ENCODE measurements at regions not wholly inside any gene's neighbourhood (a gene's known extent, or its start where the extent isn't known, plus 50 kb on each side); places are given as distances from the start of the nearest gene placed in this dataset.

DNA sequence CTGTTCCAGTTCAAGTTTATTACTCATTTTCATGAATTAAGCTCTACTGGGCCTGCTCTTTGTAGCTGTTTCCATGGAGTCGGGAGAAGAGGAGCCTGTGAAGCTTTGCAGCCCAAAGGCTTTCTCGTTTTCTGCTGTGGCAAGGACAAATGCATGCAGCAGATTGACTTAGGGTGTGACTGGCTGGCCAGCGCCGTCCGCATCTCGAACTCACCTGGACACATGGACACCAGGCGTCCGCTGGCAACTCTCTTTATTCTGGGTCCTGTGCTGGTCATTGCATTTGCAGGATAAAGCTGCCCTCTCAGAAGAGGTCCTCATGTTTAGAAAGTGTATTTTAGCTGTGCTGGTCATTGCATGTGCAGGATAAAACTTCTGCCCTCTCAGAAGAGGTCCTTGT, 350.4 kb downstream of the TMEM121 start:
- TF ChIP-seq CEBPB (IDR thresholded peaks at IDR 0.05) = no peak
- TF ChIP-seq, protein P1, sequence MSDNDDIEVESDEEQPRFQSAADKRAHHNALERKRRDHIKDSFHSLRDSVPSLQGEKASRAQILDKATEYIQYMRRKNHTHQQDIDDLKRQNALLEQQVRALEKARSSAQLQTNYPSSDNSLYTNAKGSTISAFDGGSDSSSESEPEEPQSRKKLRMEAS (IDR thresholded peaks at IDR 0.05) = no peak
- no peak for TF ChIP-seq EP300 (IDR thresholded peaks at IDR 0.05; ENCODE audit: borderline replicate concordance)
- TF ChIP-seq, protein P2, sequence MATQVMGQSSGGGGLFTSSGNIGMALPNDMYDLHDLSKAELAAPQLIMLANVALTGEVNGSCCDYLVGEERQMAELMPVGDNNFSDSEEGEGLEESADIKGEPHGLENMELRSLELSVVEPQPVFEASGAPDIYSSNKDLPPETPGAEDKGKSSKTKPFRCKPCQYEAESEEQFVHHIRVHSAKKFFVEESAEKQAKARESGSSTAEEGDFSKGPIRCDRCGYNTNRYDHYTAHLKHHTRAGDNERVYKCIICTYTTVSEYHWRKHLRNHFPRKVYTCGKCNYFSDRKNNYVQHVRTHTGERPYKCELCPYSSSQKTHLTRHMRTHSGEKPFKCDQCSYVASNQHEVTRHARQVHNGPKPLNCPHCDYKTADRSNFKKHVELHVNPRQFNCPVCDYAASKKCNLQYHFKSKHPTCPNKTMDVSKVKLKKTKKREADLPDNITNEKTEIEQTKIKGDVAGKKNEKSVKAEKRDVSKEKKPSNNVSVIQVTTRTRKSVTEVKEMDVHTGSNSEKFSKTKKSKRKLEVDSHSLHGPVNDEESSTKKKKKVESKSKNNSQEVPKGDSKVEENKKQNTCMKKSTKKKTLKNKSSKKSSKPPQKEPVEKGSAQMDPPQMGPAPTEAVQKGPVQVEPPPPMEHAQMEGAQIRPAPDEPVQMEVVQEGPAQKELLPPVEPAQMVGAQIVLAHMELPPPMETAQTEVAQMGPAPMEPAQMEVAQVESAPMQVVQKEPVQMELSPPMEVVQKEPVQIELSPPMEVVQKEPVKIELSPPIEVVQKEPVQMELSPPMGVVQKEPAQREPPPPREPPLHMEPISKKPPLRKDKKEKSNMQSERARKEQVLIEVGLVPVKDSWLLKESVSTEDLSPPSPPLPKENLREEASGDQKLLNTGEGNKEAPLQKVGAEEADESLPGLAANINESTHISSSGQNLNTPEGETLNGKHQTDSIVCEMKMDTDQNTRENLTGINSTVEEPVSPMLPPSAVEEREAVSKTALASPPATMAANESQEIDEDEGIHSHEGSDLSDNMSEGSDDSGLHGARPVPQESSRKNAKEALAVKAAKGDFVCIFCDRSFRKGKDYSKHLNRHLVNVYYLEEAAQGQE (IDR thresholded peaks at IDR 0.05; ENCODE audit: low read depth) = no peak
- TF ChIP-seq TCF12 (IDR thresholded peaks at IDR 0.05; ENCODE audit: low read depth) = no peak
- no peak for TF ChIP-seq CREB1 (IDR thresholded peaks at IDR 0.05; ENCODE audit: low read depth)
- TF ChIP-seq YY1 (IDR thresholded peaks at IDR 0.05; ENCODE audit: low read depth) = no peak
- TF ChIP-seq FOXM1 (IDR thresholded peaks at IDR 0.05; ENCODE audit: borderline replicate concordance, low read depth) = no peak
- no peak for TF ChIP-seq NFIC (IDR thresholded peaks at IDR 0.05)
- no peak for TF ChIP-seq TEAD4 (IDR thresholded peaks at IDR 0.05)
- TF ChIP-seq RAD21 (IDR thresholded peaks at IDR 0.05; ENCODE audit: low read depth) = no peak
- no peak for TF ChIP-seq TAF1 (IDR thresholded peaks at IDR 0.05; ENCODE audit: low read depth)
- TF ChIP-seq, protein P3, sequence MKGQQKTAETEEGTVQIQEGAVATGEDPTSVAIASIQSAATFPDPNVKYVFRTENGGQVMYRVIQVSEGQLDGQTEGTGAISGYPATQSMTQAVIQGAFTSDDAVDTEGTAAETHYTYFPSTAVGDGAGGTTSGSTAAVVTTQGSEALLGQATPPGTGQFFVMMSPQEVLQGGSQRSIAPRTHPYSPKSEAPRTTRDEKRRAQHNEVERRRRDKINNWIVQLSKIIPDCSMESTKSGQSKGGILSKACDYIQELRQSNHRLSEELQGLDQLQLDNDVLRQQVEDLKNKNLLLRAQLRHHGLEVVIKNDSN (IDR thresholded peaks at IDR 0.05) = no peak
- no peak for TF ChIP-seq EGR1 (IDR thresholded peaks at IDR 0.05)
- no peak for TF ChIP-seq ZBTB7A (IDR thresholded peaks at IDR 0.05; ENCODE audit: low read depth)

DNA sequence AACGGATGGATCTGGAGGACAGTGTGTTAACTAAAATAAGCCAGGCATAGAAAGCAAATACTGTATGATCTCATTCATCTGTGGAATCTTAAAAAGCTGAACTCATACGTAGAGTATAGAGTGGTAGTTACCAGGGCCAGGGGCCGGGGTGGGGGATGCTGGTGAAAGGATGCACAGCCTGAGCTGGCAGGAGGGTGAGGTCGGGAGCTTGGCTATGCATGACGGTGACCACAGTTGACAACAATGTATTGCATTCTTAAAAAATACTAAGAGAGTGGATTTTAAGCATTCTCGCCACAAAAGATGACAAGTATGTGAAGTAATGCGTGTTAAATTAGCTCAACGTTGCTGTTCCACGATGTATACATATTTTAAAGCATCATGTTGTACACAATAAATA, 351.3 kb downstream of the TMEM121 start:
- no peak for TF ChIP-seq CEBPB (IDR thresholded peaks at IDR 0.05)
- no peak for TF ChIP-seq TEAD4 (IDR thresholded peaks at IDR 0.05)
- no peak for TF ChIP-seq NFIC (IDR thresholded peaks at IDR 0.05)
- TF ChIP-seq, protein P3 (IDR thresholded peaks at IDR 0.05) = no peak
- TF ChIP-seq TAF1 (IDR thresholded peaks at IDR 0.05; ENCODE audit: low read depth) = no peak
- TF ChIP-seq EP300 (IDR thresholded peaks at IDR 0.05; ENCODE audit: borderline replicate concordance) = no peak
- no peak for TF ChIP-seq CREB1 (IDR thresholded peaks at IDR 0.05; ENCODE audit: low read depth)
- TF ChIP-seq YY1 (IDR thresholded peaks at IDR 0.05; ENCODE audit: low read depth) = no peak
- no peak for TF ChIP-seq ZBTB7A (IDR thresholded peaks at IDR 0.05; ENCODE audit: low read depth)
- no peak for TF ChIP-seq EGR1 (IDR thresholded peaks at IDR 0.05)
- no peak for TF ChIP-seq RAD21 (IDR thresholded peaks at IDR 0.05; ENCODE audit: low read depth)
- TF ChIP-seq, protein P2 (IDR thresholded peaks at IDR 0.05; ENCODE audit: low read depth) = no peak
- TF ChIP-seq, protein P1 (IDR thresholded peaks at IDR 0.05) = no peak
- TF ChIP-seq TCF12 (IDR thresholded peaks at IDR 0.05; ENCODE audit: low read depth) = no peak
- no peak for TF ChIP-seq FOXM1 (IDR thresholded peaks at IDR 0.05; ENCODE audit: borderline replicate concordance, low read depth)

DNA sequence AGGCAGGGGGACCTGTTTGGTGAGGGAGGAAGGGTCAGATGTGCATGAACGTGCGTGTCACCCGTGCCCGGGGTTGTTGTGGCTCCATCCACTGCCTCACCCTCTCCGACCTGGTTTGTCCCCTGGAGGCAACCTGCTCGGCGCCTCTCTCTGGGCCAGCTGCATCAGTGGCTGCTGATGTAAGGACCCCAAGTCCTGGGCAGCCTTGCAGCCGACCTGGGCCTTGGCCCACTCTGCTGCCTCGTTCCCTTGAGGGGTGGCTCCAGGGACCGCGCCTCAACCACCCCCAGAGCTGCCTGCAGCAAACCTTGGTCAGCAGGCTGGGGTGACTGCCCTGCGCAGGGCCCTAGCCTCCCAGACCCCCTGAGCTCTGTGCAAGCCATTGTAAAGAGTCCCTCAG, 351.7 kb downstream of the TMEM121 start:
- TF ChIP-seq TAF1 (IDR thresholded peaks at IDR 0.05; ENCODE audit: low read depth) (no peak), EP300 (IDR thresholded peaks at IDR 0.05; ENCODE audit: borderline replicate concordance) (no peak), TEAD4 (IDR thresholded peaks at IDR 0.05) (no peak), YY1 (IDR thresholded peaks at IDR 0.05; ENCODE audit: low read depth) (no peak), NFIC (IDR thresholded peaks at IDR 0.05) (no peak)
- TF ChIP-seq, protein P2 (IDR thresholded peaks at IDR 0.05; ENCODE audit: low read depth) = no peak
- TF ChIP-seq, protein P3 (IDR thresholded peaks at IDR 0.05) = no peak
- TF ChIP-seq, protein P1 (IDR thresholded peaks at IDR 0.05) = no peak

DNA sequence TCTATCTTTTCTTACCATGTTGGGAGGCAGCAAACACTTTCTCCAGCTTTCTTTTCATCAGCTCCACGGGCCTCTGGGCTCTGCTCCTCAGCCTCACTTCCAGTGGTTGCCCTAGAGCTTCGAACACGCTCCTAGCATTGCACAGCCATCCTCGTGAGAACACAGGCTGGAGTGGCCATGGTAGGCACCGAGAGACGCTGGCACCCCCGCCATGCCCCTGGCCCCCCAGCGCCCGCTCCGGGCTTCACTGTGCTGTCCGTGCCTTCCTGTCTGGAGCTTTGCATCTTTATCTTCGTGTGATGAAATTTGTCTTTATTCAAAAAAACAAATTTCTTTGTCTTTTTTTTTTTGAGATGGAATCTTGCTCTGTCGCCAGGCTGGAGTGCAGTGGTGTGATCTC, 352.2 kb downstream of the TMEM121 start:
- TF ChIP-seq, protein P3 (IDR thresholded peaks at IDR 0.05) = no peak
- TF ChIP-seq RAD21 (IDR thresholded peaks at IDR 0.05; ENCODE audit: low read depth) = no peak
- TF ChIP-seq TAF1 (IDR thresholded peaks at IDR 0.05; ENCODE audit: low read depth) = no peak
- TF ChIP-seq ZBTB7A (IDR thresholded peaks at IDR 0.05; ENCODE audit: low read depth) = no peak
- TF ChIP-seq NFIC (IDR thresholded peaks at IDR 0.05) = no peak
- TF ChIP-seq EGR1 (IDR thresholded peaks at IDR 0.05) = no peak
- TF ChIP-seq EP300 (IDR thresholded peaks at IDR 0.05; ENCODE audit: borderline replicate concordance) = no peak
- TF ChIP-seq CEBPB (IDR thresholded peaks at IDR 0.05) = no peak
- TF ChIP-seq YY1 (IDR thresholded peaks at IDR 0.05; ENCODE audit: low read depth) = no peak
- no peak for TF ChIP-seq TCF12 (IDR thresholded peaks at IDR 0.05; ENCODE audit: low read depth)
- TF ChIP-seq, protein P1 (IDR thresholded peaks at IDR 0.05) = no peak
- no peak for TF ChIP-seq CREB1 (IDR thresholded peaks at IDR 0.05; ENCODE audit: low read depth)
- TF ChIP-seq, protein P2 (IDR thresholded peaks at IDR 0.05; ENCODE audit: low read depth) = no peak
- TF ChIP-seq TEAD4 (IDR thresholded peaks at IDR 0.05) = no peak
- TF ChIP-seq FOXM1 (IDR thresholded peaks at IDR 0.05; ENCODE audit: borderline replicate concordance, low read depth) = no peak
